ENCODE measurements at regions not wholly inside any gene's neighbourhood (a gene's known extent, or its start where the extent isn't known, plus 50 kb on each side); places are given as distances from the start of the nearest gene placed in this dataset.

DNA sequence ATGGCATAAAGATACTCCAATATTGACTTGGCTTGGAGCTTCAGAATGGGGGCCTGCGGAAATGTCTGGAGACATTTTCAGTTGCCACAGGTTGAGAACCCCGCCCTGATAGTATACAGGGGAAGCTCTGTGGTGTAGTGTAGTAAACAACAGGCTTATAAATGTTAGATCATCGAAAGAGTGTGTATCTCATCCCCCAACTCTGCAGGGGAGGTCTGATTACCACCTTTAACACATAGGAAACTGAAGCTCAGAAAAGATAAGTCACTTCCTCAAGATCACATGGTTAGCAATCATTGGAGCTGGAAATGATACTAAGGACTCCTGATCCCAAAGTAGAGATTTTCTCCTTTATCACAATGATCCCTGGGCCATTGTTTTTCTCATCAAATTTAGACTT, 144.5 kb upstream of the BMPER start:
- no peak overlapping the region for H3K4me3 ChIP-seq (replicated peaks in 1 of 2; ENCODE audit: low read depth in 1 of 2, low read length in 2 of 2)
- no peak overlapping the region for H2AFZ ChIP-seq (ENCODE audit: low read depth, low read length, poor library complexity, severe bottlenecking)
- no peaks in the 10 kb centered on the region for H4K20me1 ChIP-seq (ENCODE audit: insufficient read depth)
- no peak overlapping the region for H3K27ac ChIP-seq (ENCODE audit: low read depth, low read length)
- H3K4me1 ChIP-seq (ENCODE audit: control insufficient read depth in 1 of 2, insufficient read depth in 2 of 2, low read length in 2 of 2), result no peaks in the 10 kb centered on the region
- ChIA-PET POLR2A (no interaction called here), CTCF (no interaction called here), RAD21 (ENCODE audit: low non-redundant PET in 1 of 2, low total read pairs in 2 of 2, uncharacterized antibody in 2 of 2, unreplicated experiment in 2 of 2) (no interaction called here)
- intact Hi-C loops (cut with micrococcal nuclease), result no loop called here
- no peak for TF ChIP-seq SP1 (IDR thresholded peaks at IDR 0.05; ENCODE audit: low read depth)
- no peak for TF ChIP-seq CBX3 (IDR thresholded peaks at IDR 0.05; ENCODE audit: low read depth)
- TF ChIP-seq, protein P1, sequence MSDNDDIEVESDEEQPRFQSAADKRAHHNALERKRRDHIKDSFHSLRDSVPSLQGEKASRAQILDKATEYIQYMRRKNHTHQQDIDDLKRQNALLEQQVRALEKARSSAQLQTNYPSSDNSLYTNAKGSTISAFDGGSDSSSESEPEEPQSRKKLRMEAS (IDR thresholded peaks at IDR 0.05), result no peak
- no peak for TF ChIP-seq JUND (IDR thresholded peaks at IDR 0.05)
- no peaks in the 10 kb centered on the region for H3K9me2 ChIP-seq (ENCODE audit: insufficient read depth)
- H3K4me2 ChIP-seq (ENCODE audit: low read length), result no peak overlapping the region
- no peak overlapping the region for H3K9ac ChIP-seq (ENCODE audit: low read length)
- H3K36me3 ChIP-seq (ENCODE audit: control insufficient read depth in 1 of 2, insufficient read depth in 2 of 2, low read length in 2 of 2), result no peaks in the 10 kb centered on the region
- no peaks in the 10 kb centered on the region for H3K79me2 ChIP-seq (ENCODE audit: insufficient read depth, low read length)
- no peak for ATAC-seq
- no peak for DNase-seq (ENCODE audit: low read depth, low spot score)
- no peaks in the 10 kb centered on the region for H3K27me3 ChIP-seq (ENCODE audit: insufficient read depth, low read length)
- BruUV-seq (replicated peaks), result no TSS peak
- H3K9me3 ChIP-seq (ENCODE audit: control insufficient read depth in 1 of 2, insufficient read depth in 1 of 2, low read depth in 1 of 2, low read length in 2 of 2), result no peaks in the 10 kb centered on the region

DNA sequence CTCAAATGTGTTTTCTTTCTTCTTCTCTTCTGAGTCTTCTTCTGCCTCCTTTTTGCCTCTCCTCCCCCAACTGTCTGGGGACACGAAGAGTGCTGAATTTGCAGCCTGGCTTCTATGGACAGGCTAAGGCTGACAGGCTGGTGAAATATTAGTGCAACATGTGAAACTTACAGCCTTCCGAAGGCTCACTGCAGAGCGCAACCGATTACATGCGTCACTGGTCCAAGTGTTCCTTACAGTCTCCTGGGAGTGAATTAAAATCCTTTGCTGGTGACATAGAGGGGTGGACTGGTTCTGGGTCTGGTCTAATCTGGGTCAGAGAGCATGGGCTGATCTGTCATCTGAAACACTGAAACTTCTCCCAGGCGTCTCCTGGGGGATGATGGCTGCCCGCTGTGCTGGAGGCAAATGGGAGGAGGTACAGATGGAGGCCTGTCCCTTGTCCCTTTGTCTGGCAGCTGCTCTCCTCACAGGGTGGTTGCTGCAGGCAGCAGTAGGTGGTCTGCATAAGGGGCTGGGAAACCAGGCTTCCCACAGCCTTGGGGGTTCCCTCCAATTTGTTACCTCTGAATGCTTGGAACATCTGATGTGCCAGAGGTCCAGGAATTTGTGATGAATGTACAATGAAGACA, 143.8 kb upstream of the BMPER start:
- Histone ChIP-seq H3K79me2 (ENCODE audit: insufficient read depth, low read length) (no peaks in the 10 kb centered on the region), H3K27ac (ENCODE audit: low read depth, low read length) (no peak overlapping the region), H3K4me2 (ENCODE audit: low read length) (no peak overlapping the region), H3K9me3 (ENCODE audit: control insufficient read depth in 1 of 2, insufficient read depth in 1 of 2, low read depth in 1 of 2, low read length in 2 of 2) (no peaks in the 10 kb centered on the region), H3K4me1 (ENCODE audit: control insufficient read depth in 1 of 2, insufficient read depth in 2 of 2, low read length in 2 of 2) (no peaks in the 10 kb centered on the region), H3K4me3 (replicated peaks in 1 of 2; ENCODE audit: low read depth in 1 of 2, low read length in 2 of 2) (no peak overlapping the region), H4K20me1 (ENCODE audit: insufficient read depth) (no peaks in the 10 kb centered on the region), H3K9me2 (ENCODE audit: insufficient read depth) (no peaks in the 10 kb centered on the region), H2AFZ (ENCODE audit: low read depth, low read length, poor library complexity, severe bottlenecking) (no peak overlapping the region), H3K9ac (ENCODE audit: low read length) (no peak overlapping the region), H3K36me3 (ENCODE audit: control insufficient read depth in 1 of 2, insufficient read depth in 2 of 2, low read length in 2 of 2) (no peaks in the 10 kb centered on the region), H3K27me3 (ENCODE audit: insufficient read depth, low read length) (no peaks in the 10 kb centered on the region)
- ATAC-seq (no peak), DNase-seq (ENCODE audit: low read depth, low spot score) (no peak)
- ChIA-PET RAD21 (ENCODE audit: low non-redundant PET in 1 of 2, low total read pairs in 2 of 2, uncharacterized antibody in 2 of 2, unreplicated experiment in 2 of 2) (no interaction called here), CTCF (no interaction called here), POLR2A (no interaction called here)
- intact Hi-C loops (cut with micrococcal nuclease), result no loop called here
- no TSS peak for BruUV-seq (replicated peaks)
- TF ChIP-seq, protein P1 (IDR thresholded peaks at IDR 0.05), result no peak
- TF ChIP-seq RAD21 (IDR thresholded peaks at IDR 0.05; ENCODE audit: low read depth), result no peak
- TF ChIP-seq, protein P2, sequence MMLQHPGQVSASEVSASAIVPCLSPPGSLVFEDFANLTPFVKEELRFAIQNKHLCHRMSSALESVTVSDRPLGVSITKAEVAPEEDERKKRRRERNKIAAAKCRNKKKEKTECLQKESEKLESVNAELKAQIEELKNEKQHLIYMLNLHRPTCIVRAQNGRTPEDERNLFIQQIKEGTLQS (IDR thresholded peaks at IDR 0.05), result no peak
- TF ChIP-seq POLR2A (IDR thresholded peaks at IDR 0.05; ENCODE audit: borderline replicate concordance, extremely low read depth, insufficient read depth, insufficient read length), result no peak
- TF ChIP-seq EGR1 (IDR thresholded peaks at IDR 0.05; ENCODE audit: low read depth), result no peak
- no peak for TF ChIP-seq ELF1 (IDR thresholded peaks at IDR 0.05; ENCODE audit: borderline replicate concordance, low read depth)
- TF ChIP-seq FOSL1 (IDR thresholded peaks at IDR 0.05; ENCODE audit: low read depth), result no peak
- TF ChIP-seq CBX3 (IDR thresholded peaks at IDR 0.05; ENCODE audit: low read depth), result no peak
- TF ChIP-seq EZH2phosphoT487 (IDR thresholded peaks at IDR 0.05; ENCODE audit: borderline replicate concordance), result no peak

All from HCT116 (cell line).